ENCODE measurements at regions not wholly inside any gene's neighbourhood (a gene's known extent, or its start where the extent isn't known, plus 50 kb on each side); places are given as distances from the start of the nearest gene placed in this dataset.

DNA sequence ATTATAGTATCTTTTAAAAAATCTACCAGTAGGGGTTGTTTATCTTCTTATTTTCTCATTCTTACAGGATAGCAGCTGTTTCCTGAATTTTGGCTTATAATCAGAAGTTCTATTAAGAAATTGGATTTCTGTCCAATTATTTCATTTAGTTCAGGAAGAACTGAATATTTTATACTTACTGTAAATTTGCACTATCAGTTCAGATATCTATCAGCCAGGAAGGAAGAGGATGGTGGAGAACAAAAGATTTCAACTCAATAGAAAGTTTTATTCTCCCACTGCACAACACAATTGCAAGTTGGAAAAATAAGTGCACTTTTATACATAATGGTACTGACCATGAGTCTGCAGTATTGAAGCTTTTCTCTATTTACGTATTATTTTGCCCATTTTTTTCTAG lies 400.9 kb downstream of the PLOD2 start:
- no peak overlapping the region for H3K4me2 ChIP-seq (ENCODE audit: low read length)
- H3K27me3 ChIP-seq (ENCODE audit: insufficient read depth, low read length), result no peaks in the 10 kb centered on the region
- no peaks in the 10 kb centered on the region for H3K79me1 ChIP-seq (ENCODE audit: low read length)
- H3K27ac ChIP-seq (ENCODE audit: low read depth, low read length), result no peak overlapping the region
- no peak overlapping the region for H4K91ac ChIP-seq (ENCODE audit: low read depth, low read length)
- DNase-seq, result no peak
- no peak overlapping the region for H4K8ac ChIP-seq (ENCODE audit: low read depth, low read length)
- H2AFZ ChIP-seq (ENCODE audit: insufficient read depth, low read length, poor library complexity), result no peak overlapping the region
- no peaks in the 10 kb centered on the region for H3K79me2 ChIP-seq (ENCODE audit: control insufficient read depth, insufficient read depth, low read length, poor library complexity)
- no peak overlapping the region for H3K18ac ChIP-seq (ENCODE audit: low read length)
- no peak overlapping the region for H2AK5ac ChIP-seq (ENCODE audit: low read length)
- H3K4me1 ChIP-seq (ENCODE audit: control insufficient read depth in 1 of 2, insufficient read depth in 2 of 2, low read length in 2 of 2), result no peaks in the 10 kb centered on the region
- no peaks in the 10 kb centered on the region for H3K36me3 ChIP-seq (ENCODE audit: control insufficient read depth in 1 of 2, insufficient read depth in 2 of 2, low read length in 2 of 2)
- H3K14ac ChIP-seq (ENCODE audit: low read length), result no peak overlapping the region
- no peak overlapping the region for H3K9ac ChIP-seq (ENCODE audit: low read length)
- H3K4me3 ChIP-seq (ENCODE audit: low read depth, low read length), result no peak overlapping the region
- H2BK120ac ChIP-seq (ENCODE audit: insufficient read depth, low read length, poor library complexity), result no peak overlapping the region
- H3K4ac ChIP-seq (ENCODE audit: low read depth, low read length), result no peak overlapping the region
- no peak overlapping the region for H2BK5ac ChIP-seq (ENCODE audit: low read depth, low read length, poor library complexity)
- H3K9me3 ChIP-seq (ENCODE audit: insufficient read depth, low read depth, low read length), result no peaks in the 10 kb centered on the region
- no peak overlapping the region for H4K12ac ChIP-seq (ENCODE audit: low read depth, low read length)
- WGBS (ENCODE audit: extremely low coverage, insufficient coverage, insufficient read length), result no CpG with 5 or more reads among the region's 1 CpG
- no peak overlapping the region for H3K23ac ChIP-seq (ENCODE audit: low read length)
- no peak overlapping the region for H2BK12ac ChIP-seq (ENCODE audit: low read length)

DNA sequence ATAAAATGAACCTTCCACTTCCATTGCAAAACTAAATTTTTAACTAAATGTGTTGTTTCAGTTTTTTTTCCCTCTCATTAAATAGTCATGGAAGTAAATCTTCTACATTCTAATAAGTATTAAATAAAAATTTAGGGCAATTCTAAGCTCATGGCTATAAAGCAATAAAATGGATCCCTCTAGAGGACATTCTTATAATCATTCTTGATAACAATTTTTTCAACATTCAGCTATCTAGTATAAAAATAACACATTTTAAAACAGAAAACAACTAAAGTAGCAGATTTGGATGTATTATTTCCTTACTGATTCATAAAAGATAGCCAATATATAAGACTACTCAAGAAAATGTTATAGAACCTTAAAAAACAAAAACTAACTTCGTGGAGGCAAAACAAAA lies 393.1 kb downstream of the PLOD2 start:
- H3K18ac ChIP-seq (ENCODE audit: low read length), result no peak overlapping the region
- H2BK12ac ChIP-seq (ENCODE audit: low read length), result no peak overlapping the region
- no peak overlapping the region for H4K8ac ChIP-seq (ENCODE audit: low read depth, low read length)
- DNase-seq, result no peak
- H3K9ac ChIP-seq (ENCODE audit: low read length), result no peak overlapping the region
- H3K79me1 ChIP-seq (ENCODE audit: low read length), result no peaks in the 10 kb centered on the region
- H3K4me2 ChIP-seq (ENCODE audit: low read length), result no peak overlapping the region
- no peak overlapping the region for H3K23ac ChIP-seq (ENCODE audit: low read length)
- H4K91ac ChIP-seq (ENCODE audit: low read depth, low read length), result no peak overlapping the region
- no peak overlapping the region for H3K4me3 ChIP-seq (ENCODE audit: low read depth, low read length)
- H3K4ac ChIP-seq (ENCODE audit: low read depth, low read length), result no peak overlapping the region
- H3K27me3 ChIP-seq (ENCODE audit: insufficient read depth, low read length), result no peaks in the 10 kb centered on the region
- WGBS (ENCODE audit: extremely low coverage, insufficient coverage, insufficient read length), result no CpG with 5 or more reads among the region's 1 CpG
- no peaks in the 10 kb centered on the region for H3K9me3 ChIP-seq (ENCODE audit: insufficient read depth, low read depth, low read length)
- H3K4me1 ChIP-seq (ENCODE audit: control insufficient read depth in 1 of 2, insufficient read depth in 2 of 2, low read length in 2 of 2), result no peaks in the 10 kb centered on the region
- no peaks in the 10 kb centered on the region for H3K36me3 ChIP-seq (ENCODE audit: control insufficient read depth in 1 of 2, insufficient read depth in 2 of 2, low read length in 2 of 2)
- no peaks in the 10 kb centered on the region for H3K79me2 ChIP-seq (ENCODE audit: control insufficient read depth, insufficient read depth, low read length, poor library complexity)
- H4K12ac ChIP-seq (ENCODE audit: low read depth, low read length), result no peak overlapping the region
- H2BK120ac ChIP-seq (ENCODE audit: insufficient read depth, low read length, poor library complexity), result no peak overlapping the region
- H2AFZ ChIP-seq (ENCODE audit: insufficient read depth, low read length, poor library complexity), result no peak overlapping the region
- no peak overlapping the region for H2AK5ac ChIP-seq (ENCODE audit: low read length)
- no peak overlapping the region for H2BK5ac ChIP-seq (ENCODE audit: low read depth, low read length, poor library complexity)
- H3K14ac ChIP-seq (ENCODE audit: low read length), result no peak overlapping the region
- H3K27ac ChIP-seq (ENCODE audit: low read depth, low read length), result no peak overlapping the region

DNA sequence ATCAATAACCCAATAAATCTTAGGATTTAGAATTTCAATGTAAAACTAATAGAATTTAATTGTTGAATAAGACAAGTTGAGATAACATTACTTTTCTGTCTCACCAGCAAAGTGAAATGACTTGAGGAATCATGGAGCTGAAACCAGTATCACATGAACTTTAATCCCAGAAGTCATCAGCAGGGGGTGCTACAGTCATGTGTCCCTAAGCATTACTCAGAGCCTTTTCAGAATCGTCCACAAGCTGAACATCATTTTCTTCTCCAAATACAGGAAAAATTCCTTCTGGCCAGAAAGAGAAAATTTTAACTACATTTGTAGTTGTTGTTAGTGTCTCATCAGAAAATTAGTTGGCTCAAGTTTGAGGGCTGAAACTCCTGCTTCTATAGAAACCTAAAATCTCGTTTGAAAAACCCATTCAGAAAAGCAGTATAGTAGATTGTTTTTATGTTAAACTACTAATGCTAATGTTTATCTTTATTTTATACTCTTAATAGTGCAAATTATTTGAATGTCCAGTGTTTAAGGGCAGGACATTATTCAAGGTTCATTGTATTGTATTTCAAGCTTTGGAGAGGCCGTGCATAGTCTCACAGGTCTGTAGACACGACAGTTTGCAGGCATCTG lies 384.1 kb downstream of the PLOD2 start:
- Histone ChIP-seq H3K18ac (ENCODE audit: low read length) (no peak overlapping the region), H2BK120ac (ENCODE audit: insufficient read depth, low read length, poor library complexity) (no peak overlapping the region), H3K79me2 (ENCODE audit: control insufficient read depth, insufficient read depth, low read length, poor library complexity) (no peaks in the 10 kb centered on the region), H3K79me1 (ENCODE audit: low read length) (no peaks in the 10 kb centered on the region), H3K9me3 (ENCODE audit: insufficient read depth, low read depth, low read length) (no peaks in the 10 kb centered on the region), H3K36me3 (ENCODE audit: control insufficient read depth in 1 of 2, insufficient read depth in 2 of 2, low read length in 2 of 2) (no peaks in the 10 kb centered on the region), H3K4me2 (ENCODE audit: low read length) (no peak overlapping the region), H4K8ac (ENCODE audit: low read depth, low read length) (no peak overlapping the region), H2BK12ac (ENCODE audit: low read length) (no peak overlapping the region), H4K12ac (ENCODE audit: low read depth, low read length) (no peak overlapping the region), H3K4me1 (ENCODE audit: control insufficient read depth in 1 of 2, insufficient read depth in 2 of 2, low read length in 2 of 2) (no peaks in the 10 kb centered on the region), H3K27ac (ENCODE audit: low read depth, low read length) (no peak overlapping the region), H2AFZ (ENCODE audit: insufficient read depth, low read length, poor library complexity) (no peak overlapping the region), H4K91ac (ENCODE audit: low read depth, low read length) (no peak overlapping the region), H3K27me3 (ENCODE audit: insufficient read depth, low read length) (no peaks in the 10 kb centered on the region), H3K9ac (ENCODE audit: low read length) (no peak overlapping the region), H3K23ac (ENCODE audit: low read length) (no peak overlapping the region), H2BK5ac (ENCODE audit: low read depth, low read length, poor library complexity) (no peak overlapping the region), H3K14ac (ENCODE audit: low read length) (no peak overlapping the region), H3K4ac (ENCODE audit: low read depth, low read length) (no peak overlapping the region), H3K4me3 (ENCODE audit: low read depth, low read length) (no peak overlapping the region), H2AK5ac (ENCODE audit: low read length) (no peak overlapping the region)
- WGBS (ENCODE audit: extremely low coverage, insufficient coverage, insufficient read length), result no CpG with 5 or more reads among the region's 4 CpGs
- peak; percentile 22 to 66 for DNase-seq

DNA sequence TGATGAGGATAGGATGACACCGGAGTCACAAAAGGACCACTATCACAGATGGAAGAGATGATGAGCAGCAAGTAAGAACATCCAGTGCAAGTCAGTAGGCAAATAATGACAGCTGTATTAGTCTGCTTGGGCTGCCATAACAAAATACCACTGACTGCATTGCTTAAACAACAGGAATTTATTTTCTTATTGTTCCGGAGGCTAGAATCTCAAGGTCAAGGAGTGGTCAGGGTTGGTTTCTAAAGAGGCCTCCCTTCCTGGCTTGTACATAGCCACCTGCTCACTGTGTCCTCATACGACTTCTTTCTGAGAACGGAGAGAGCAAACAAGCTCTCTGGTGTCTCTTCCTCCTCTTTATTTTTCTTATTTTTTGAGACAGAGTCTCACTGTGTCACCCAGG lies 380.7 kb downstream of the PLOD2 start:
- WGBS (ENCODE audit: extremely low coverage, insufficient coverage, insufficient read length), result no CpG with 5 or more reads among the region's 4 CpGs
- H3K79me2 ChIP-seq (ENCODE audit: control insufficient read depth, insufficient read depth, low read length, poor library complexity), result no peaks in the 10 kb centered on the region
- H3K9ac ChIP-seq (ENCODE audit: low read length), result no peak overlapping the region
- DNase-seq, result no peak
- H4K8ac ChIP-seq (ENCODE audit: low read depth, low read length), result no peak overlapping the region
- H3K27ac ChIP-seq (ENCODE audit: low read depth, low read length), result no peak overlapping the region
- no peak overlapping the region for H4K12ac ChIP-seq (ENCODE audit: low read depth, low read length)
- H2BK12ac ChIP-seq (ENCODE audit: low read length), result no peak overlapping the region
- no peak overlapping the region for H2AFZ ChIP-seq (ENCODE audit: insufficient read depth, low read length, poor library complexity)
- no peak overlapping the region for H3K14ac ChIP-seq (ENCODE audit: low read length)
- no peak overlapping the region for H2AK5ac ChIP-seq (ENCODE audit: low read length)
- H3K9me3 ChIP-seq (ENCODE audit: insufficient read depth, low read depth, low read length), result no peaks in the 10 kb centered on the region
- H3K18ac ChIP-seq (ENCODE audit: low read length), result no peak overlapping the region
- no peak overlapping the region for H3K4me3 ChIP-seq (ENCODE audit: low read depth, low read length)
- no peak overlapping the region for H4K91ac ChIP-seq (ENCODE audit: low read depth, low read length)
- H3K27me3 ChIP-seq (ENCODE audit: insufficient read depth, low read length), result no peaks in the 10 kb centered on the region
- no peak overlapping the region for H2BK120ac ChIP-seq (ENCODE audit: insufficient read depth, low read length, poor library complexity)
- no peaks in the 10 kb centered on the region for H3K4me1 ChIP-seq (ENCODE audit: control insufficient read depth in 1 of 2, insufficient read depth in 2 of 2, low read length in 2 of 2)
- no peak overlapping the region for H2BK5ac ChIP-seq (ENCODE audit: low read depth, low read length, poor library complexity)
- no peaks in the 10 kb centered on the region for H3K79me1 ChIP-seq (ENCODE audit: low read length)
- no peak overlapping the region for H3K4ac ChIP-seq (ENCODE audit: low read depth, low read length)
- no peak overlapping the region for H3K4me2 ChIP-seq (ENCODE audit: low read length)
- no peaks in the 10 kb centered on the region for H3K36me3 ChIP-seq (ENCODE audit: control insufficient read depth in 1 of 2, insufficient read depth in 2 of 2, low read length in 2 of 2)
- no peak overlapping the region for H3K23ac ChIP-seq (ENCODE audit: low read length)
